RWPE2 (cell line): ENCODE measurements at regions not wholly inside any gene's neighbourhood (a gene's known extent, or its start where the extent isn't known, plus 50 kb on each side); places are given as distances from the start of the nearest gene placed in this dataset.

Experiments
- ATAC-seq: fragments of 200-7000 bp; cut with Tn5 transposase; 3 replicates; pipeline ENCODE4 v1.9.1; 2021; ENCODE audit warnings: low read depth
- DNase-seq: peaks from one replicate; pipeline ENCODE4 v3.0.0-alpha.2; 2020; ENCODE audit warnings: low spot score
- H3K27ac ChIP-seq: fragments of 450-650 bp; 2 replicates; pipeline ENCODE4 v1.5.1; 2017; ENCODE audit warnings: mild to moderate bottlenecking; ENCODE audit not compliant: poor library complexity, severe bottlenecking
- H3K27me3 ChIP-seq: fragments of 250-450 bp; sonication (Bioruptor Pico); 2 replicates; pipeline ENCODE4 v1.5.1; 2021; ENCODE audit warnings: mild to moderate bottlenecking, moderate library complexity; ENCODE audit not compliant: insufficient read depth, poor library complexity, severe bottlenecking
- H3K36me3 ChIP-seq: fragments of 250-450 bp; sonication (Bioruptor Pico); 2 replicates; pipeline ENCODE4 v1.5.1; 2020; ENCODE audit warnings: low read depth, mild to moderate bottlenecking, moderate library complexity
- H3K4me1 ChIP-seq: fragments of 250-450 bp; sonication (Bioruptor Pico); 2 replicates; pipeline ENCODE4 v1.5.1; 2021; ENCODE audit warnings: mild to moderate bottlenecking, moderate library complexity; ENCODE audit not compliant: insufficient read depth, poor library complexity, severe bottlenecking
- H3K4me3 ChIP-seq: fragments of 250-450 bp; sonication (Bioruptor Pico); 2 replicates; pipeline ENCODE4 v1.5.1; 2021; ENCODE audit warnings: mild to moderate bottlenecking, moderate library complexity; ENCODE audit not compliant: severe bottlenecking
- H3K9me3 ChIP-seq: fragments of 250-450 bp; sonication (Bioruptor Pico); 2 replicates; pipeline ENCODE4 v1.5.1; 2021; ENCODE audit warnings: mild to moderate bottlenecking, moderate library complexity; ENCODE audit not compliant: severe bottlenecking
- TF ChIP-seq, protein P1 (sequence below): fragments of 450-650 bp; IDR thresholded peaks from one replicate; pipeline ENCODE4 v1.5.1; 2017; ENCODE audit warnings: mild to moderate bottlenecking, moderate library complexity; ENCODE audit not compliant: poor library complexity, severe bottlenecking

DNA sequence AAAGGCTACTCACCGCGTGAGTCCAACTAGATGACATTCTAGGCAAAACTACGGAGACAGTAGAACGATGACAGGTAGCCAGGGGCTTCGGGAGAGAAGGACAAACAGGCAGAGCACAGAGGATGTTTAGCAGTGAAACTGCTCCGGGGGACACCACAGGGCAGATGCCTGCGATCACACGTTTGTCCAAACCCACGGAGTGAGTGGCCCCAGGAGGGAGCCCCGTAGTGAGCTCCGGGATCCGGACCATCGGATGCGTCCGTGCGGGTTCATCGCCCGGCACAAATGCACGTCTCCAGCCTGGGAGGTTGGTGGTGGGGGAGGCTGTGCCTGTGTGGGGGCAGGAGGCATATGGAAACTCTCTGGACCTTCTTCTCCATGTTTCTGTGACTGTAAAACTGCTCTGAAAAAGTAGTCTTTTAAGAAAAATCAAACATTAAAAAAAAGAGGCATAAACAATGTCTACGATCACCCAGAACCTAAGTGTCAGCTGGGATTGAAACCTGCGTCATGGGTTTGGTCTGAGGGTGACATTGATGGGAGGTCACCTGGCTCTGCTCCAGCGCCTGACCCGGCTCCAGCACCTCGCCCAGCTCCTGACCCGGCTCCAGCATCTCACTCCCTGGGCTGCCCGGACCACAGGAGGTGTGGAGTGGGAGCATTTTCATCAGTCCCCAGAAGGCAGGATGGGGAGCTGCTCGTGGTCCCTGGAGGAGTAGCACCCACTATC, 83.0 kb upstream of the CTDP1 start:
- TF ChIP-seq, protein P1, sequence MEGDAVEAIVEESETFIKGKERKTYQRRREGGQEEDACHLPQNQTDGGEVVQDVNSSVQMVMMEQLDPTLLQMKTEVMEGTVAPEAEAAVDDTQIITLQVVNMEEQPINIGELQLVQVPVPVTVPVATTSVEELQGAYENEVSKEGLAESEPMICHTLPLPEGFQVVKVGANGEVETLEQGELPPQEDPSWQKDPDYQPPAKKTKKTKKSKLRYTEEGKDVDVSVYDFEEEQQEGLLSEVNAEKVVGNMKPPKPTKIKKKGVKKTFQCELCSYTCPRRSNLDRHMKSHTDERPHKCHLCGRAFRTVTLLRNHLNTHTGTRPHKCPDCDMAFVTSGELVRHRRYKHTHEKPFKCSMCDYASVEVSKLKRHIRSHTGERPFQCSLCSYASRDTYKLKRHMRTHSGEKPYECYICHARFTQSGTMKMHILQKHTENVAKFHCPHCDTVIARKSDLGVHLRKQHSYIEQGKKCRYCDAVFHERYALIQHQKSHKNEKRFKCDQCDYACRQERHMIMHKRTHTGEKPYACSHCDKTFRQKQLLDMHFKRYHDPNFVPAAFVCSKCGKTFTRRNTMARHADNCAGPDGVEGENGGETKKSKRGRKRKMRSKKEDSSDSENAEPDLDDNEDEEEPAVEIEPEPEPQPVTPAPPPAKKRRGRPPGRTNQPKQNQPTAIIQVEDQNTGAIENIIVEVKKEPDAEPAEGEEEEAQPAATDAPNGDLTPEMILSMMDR, result no peak
- H3K27me3 ChIP-seq, result peaks cover 44% of the 10 kb centered on the region

DNA sequence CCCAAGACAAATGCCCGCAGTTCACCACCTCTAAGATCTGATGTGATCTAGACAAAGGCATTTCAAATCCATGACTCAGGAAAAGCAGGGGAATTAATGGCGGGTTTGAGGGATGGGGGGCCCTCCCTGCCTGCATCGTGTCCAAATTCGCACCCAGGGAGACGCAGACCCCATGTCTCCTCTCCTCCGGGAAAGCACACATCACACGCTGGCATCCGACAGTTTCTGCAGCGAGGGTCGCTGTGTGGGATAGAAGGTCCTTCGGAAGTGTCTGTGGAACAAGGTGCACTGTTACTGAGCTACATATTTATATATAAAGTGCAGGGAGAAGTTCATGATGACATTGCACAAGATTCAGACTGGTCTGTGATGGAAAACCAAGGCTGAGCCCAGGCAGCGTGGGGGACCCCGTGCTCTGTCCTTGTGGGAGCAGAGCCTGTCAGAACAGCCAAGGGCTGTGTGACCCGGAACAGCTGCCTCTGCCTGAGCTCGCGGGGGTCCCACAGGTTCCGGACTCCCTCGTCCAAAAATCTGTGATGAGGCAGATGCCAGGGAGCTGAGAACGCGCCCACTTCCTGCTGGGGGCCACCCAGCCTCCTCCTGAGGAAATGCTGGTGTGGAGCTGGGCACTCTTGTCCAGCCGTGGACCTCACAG, 82.3 kb upstream of the CTDP1 start:
- H3K4me3 ChIP-seq, result no peak overlapping the region
- peaks cover 44% of the 10 kb centered on the region for H3K27me3 ChIP-seq
- DNase-seq, result peak; percentile 32
- ATAC-seq, result no peak
- no peak overlapping the region for H3K27ac ChIP-seq
- H3K36me3 ChIP-seq, result no peaks in the 10 kb centered on the region
- TF ChIP-seq, protein P1, result no peak
- H3K9me3 ChIP-seq, result no peaks in the 10 kb centered on the region
- H3K4me1 ChIP-seq, result peaks cover 7% of the 10 kb centered on the region

More for the DNA sequence above, 83.0 kb upstream of the CTDP1 start:
- Histone ChIP-seq H3K4me1 (peaks cover 7% of the 10 kb centered on the region), H3K27ac (no peak overlapping the region), H3K4me3 (no peak overlapping the region), H3K36me3 (no peaks in the 10 kb centered on the region), H3K9me3 (no peaks in the 10 kb centered on the region)
- DNase-seq (peak; percentile 38), ATAC-seq (no peak)

DNA sequence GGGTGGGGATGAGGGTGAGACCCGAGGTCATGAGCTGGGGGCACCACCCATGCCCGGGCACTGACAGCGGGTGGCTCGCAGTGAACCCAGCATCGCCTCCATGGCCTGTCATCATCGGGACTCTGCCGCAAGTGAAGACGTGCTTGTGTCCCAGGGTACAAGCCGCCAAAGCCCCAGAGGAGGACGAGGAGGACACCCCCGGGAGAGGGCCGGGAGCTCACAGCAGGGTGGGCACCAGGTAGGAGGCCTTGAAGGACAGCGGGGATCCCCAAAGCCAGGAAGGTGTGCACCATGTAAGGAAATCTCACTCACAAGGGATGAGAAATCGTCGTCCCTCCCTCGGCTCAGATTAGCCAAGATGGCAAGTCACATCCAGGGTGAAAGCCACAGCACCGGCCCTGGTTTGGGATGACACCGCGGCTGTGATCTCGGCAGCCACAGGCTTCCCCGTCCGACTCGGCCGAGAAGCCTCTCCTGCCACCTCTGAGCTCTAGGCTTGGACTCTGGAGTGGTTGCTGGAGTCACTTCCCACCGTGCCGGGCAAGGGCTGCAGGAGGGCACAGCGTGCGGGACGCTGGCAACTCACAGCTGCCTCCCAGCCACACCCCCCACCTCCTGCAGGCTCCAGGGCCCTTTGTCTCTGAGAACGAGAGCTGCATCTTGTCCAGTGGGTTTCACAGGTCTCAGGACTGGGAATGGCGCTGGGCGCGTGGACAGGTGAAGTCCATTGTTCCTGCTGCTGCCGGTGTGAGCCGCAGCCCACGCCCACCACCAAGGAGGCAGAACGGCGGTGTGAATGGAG, 81.6 kb upstream of the CTDP1 start:
- ATAC-seq (no peak), DNase-seq (peak; percentile 52)
- H3K4me1 ChIP-seq, result peaks cover 7% of the 10 kb centered on the region
- H3K9me3 ChIP-seq, result no peaks in the 10 kb centered on the region
- TF ChIP-seq, protein P1, result no peak
- no peak overlapping the region for H3K27ac ChIP-seq
- H3K27me3 ChIP-seq, result peaks cover 41% of the 10 kb centered on the region
- H3K4me3 ChIP-seq, result no peak overlapping the region
- H3K36me3 ChIP-seq, result no peaks in the 10 kb centered on the region

DNA sequence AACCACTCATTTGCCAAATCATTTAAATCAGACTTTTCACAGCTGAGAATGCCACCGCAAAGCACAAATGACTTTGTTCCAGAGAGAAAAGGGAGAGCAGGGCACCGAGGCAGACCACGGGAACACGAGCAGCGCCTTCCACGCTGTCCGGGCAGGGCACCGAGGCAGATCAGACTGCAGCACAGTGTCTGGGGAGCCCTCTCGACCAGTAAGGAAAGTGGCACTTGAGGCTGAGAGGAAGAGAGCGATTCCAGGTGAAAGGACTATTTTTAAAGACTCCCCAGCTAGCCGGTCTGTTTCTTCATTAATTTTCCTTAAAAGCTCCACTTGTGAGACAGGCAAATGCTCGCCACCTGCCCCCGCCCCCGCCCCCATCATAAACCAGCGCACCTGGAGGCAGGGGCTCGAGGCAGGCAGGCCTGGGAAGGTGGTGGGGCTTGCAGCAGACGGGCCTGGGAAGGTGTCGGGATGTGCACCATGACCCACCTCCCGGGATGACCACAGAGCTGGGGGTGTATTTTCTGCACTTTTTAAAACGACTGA, 80.9 kb upstream of the CTDP1 start:
- DNase-seq, result peak; percentile 27
- Histone ChIP-seq H3K36me3 (no peaks in the 10 kb centered on the region), H3K27ac (no peak overlapping the region), H3K9me3 (no peaks in the 10 kb centered on the region), H3K4me1 (peaks cover 7% of the 10 kb centered on the region), H3K27me3 (peaks cover 34% of the 10 kb centered on the region), H3K4me3 (no peak overlapping the region)
- no peak for ATAC-seq
- TF ChIP-seq, protein P1, result no peak
